Small intestine (tissue), 7 donors: ENCODE measurements at regions not wholly inside any gene's neighbourhood (a gene's known extent, or its start where the extent isn't known, plus 50 kb on each side); places are given as distances from the start of the nearest gene placed in this dataset.

Source experiments
- DNase-seq, 2 donors: peaks; one replicate each; pipeline versions ENCODE4 v3.0.0 to v3.0.0-alpha.2; 2013
- FAIRE-seq: peaks from 2 replicates; lab custom pipeline; 2012; peaks lifted over from hg19 to GRCh38; lab: Jason Lieb, UNC
- H3K27ac ChIP-seq, 3 donors: one replicate each; pipeline ENCODE4 v1.5.1; 2013; ENCODE audit warnings: low read length in 2 of 3, mild to moderate bottlenecking in 2 of 3, control low read depth in 1 of 3, inconsistent platforms in 1 of 3, low read depth in 1 of 3, moderate library complexity in 1 of 3
- H3K27me3 ChIP-seq, 3 donors: one replicate each; pipeline ENCODE4 v1.6.1; 2013; ENCODE audit warnings: low read length in 3 of 3, inconsistent platforms in 1 of 3; ENCODE audit not compliant: control insufficient read depth in 3 of 3, insufficient read depth in 3 of 3
- H3K36me3 ChIP-seq, 3 donors: one replicate each; pipeline ENCODE4 v1.6.1; 2013; ENCODE audit warnings: low read length in 3 of 3, inconsistent platforms in 1 of 3, low read depth in 1 of 3, mild to moderate bottlenecking in 1 of 3, moderate library complexity in 1 of 3; ENCODE audit not compliant: control insufficient read depth in 3 of 3, insufficient read depth in 2 of 3
- H3K4me1 ChIP-seq, 3 donors: one replicate each; pipeline ENCODE4 v1.6.1; 2013; ENCODE audit warnings: low read length in 2 of 3, inconsistent platforms in 1 of 3, low read depth in 1 of 3, mild to moderate bottlenecking in 1 of 3, moderate library complexity in 1 of 3; ENCODE audit not compliant: control insufficient read depth in 3 of 3, insufficient read depth in 2 of 3
- H3K4me3 ChIP-seq, 3 donors: one replicate each; pipeline ENCODE4 v1.5.1; 2013; ENCODE audit warnings: low read length in 3 of 3, control low read depth in 1 of 3, inconsistent platforms in 1 of 3, low read depth in 1 of 3, mild to moderate bottlenecking in 1 of 3, moderate library complexity in 1 of 3
- H3K9me3 ChIP-seq, 2 donors: one replicate each; pipeline ENCODE4 v1.6.1; 2013; ENCODE audit warnings: low read depth in 1 of 2, low read length in 1 of 2; ENCODE audit not compliant: control insufficient read depth in 2 of 2, insufficient read depth in 1 of 2
- WGBS, 3 donors: extraction: QIAGEN DNeasy Blood & Tissue Kit; methylation state at CpG; one replicate each; pipeline ENCODE4 v1.1.7; 2013; 5-methylcytosine and 5-hydroxymethylcytosine counted together
- donor health status: healthy with polysubstance abuse.
- donor health status: control.
- donor health status: control.
- donor health status: Bipolar disorder and iron deficiency.
- donor health status: healthy.

DNA sequence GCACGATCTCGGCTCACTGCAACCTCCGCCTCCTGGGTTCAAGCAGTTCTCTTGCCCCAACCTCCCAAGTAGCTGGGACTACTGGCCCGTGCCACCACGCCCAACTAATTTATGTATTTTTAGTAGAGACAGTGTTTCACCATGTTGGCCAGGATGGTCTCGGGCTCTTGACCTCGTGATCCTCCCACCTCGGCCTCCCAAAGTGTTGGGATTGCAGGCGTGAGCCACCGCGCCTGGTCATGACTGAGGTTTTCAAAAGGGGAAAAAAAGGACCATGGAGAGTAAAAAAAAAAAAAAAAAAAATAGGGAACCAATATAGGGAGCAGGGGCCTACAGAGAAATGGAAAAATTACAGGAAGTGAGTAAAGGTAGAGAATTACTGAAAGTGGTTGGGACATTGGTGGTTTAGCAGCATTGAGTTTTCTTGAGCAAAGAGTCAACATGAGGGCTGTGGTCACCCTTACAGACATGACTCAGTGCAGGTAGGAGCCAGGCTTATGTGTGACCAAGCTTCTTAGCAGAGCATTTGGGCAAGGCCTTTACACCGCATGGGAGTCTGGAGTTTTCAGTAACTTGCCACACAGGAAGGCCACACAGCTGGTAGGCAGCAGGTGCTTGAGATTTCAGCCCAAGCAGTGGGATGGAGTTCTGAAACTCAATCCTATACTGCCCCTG, 447.3 kb downstream of the HS3ST3B1 start:
- FAIRE-seq (no peak), DNase-seq (no peak)
- H3K27ac ChIP-seq = no peak overlapping the region
- H3K27me3 ChIP-seq = no peaks in the 10 kb centered on the region
- 84 to 90% (median 89%) methylated on average over 12 of the region's 12 CpGs for WGBS, 3 donors
- H3K36me3 ChIP-seq = no peaks in the 10 kb centered on the region
- no peak overlapping the region for H3K4me3 ChIP-seq
- no peaks in the 10 kb centered on the region for H3K9me3 ChIP-seq
- no peaks in the 10 kb centered on the region for H3K4me1 ChIP-seq

DNA sequence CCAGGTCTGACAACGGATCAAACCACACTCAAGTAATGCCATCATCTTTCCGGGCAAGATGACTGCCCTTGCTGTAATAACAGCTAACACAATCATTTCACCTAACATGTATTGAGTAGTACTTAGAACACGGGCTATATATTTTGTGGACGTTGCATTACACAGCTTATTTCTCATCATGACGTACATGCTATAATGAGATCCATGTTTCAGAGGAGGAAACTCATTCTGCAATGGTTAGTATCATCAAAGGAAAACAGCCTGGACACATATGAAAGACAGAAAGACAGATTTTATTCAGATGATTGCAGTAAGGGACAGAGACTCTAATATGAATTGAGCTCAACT, 446.7 kb downstream of the HS3ST3B1 start:
- Histone ChIP-seq H3K27me3 (no peaks in the 10 kb centered on the region), H3K9me3 (no peaks in the 10 kb centered on the region), H3K4me3 (no peak overlapping the region), H3K27ac (no peak overlapping the region), H3K36me3 (no peaks in the 10 kb centered on the region), H3K4me1 (no peaks in the 10 kb centered on the region)
- WGBS, 3 donors = 85 to 92% (median 91%) methylated on average over 5 of the region's 5 CpGs
- no peak for FAIRE-seq
- no peak for DNase-seq

DNA sequence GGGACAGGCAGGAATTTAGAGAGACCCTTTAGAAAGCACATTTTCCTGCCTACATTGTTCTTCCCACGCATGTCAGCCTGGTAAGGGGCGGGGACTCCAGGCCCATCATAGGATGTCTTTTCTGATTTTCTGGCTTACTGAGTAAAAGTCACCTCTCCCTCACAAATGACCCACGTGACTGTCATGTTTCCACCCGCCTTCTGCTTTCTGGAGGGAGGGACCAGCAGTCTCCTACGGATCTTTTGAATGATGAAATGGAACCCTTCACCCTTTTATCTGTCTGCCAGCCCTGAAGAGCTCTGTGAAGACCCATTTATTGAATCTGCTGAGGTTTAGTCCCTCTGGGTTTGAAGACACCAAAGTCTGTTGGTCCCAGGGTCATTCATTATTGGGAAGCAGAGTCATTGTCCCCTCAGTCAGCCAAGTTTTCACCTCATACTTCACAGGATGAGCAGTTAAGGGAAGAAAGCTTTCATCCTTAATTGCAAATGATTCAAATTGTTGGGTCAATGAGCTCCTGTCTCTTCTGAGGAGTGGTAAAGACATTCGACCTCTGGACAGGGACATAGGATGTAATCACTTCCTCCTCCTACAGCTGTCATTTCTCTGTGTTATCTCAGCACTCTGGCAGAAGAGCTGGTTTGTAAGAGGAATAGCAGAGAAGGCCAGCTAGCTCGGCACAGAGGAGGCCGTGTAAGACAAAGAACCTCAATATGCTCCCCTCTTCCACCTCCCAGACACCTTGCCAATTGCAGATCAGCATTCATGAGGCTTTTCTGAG, 446.1 kb downstream of the HS3ST3B1 start:
- Histone ChIP-seq H3K36me3 (no peaks in the 10 kb centered on the region), H3K27ac (no peak overlapping the region), H3K27me3 (no peaks in the 10 kb centered on the region), H3K9me3 (no peaks in the 10 kb centered on the region), H3K4me1 (no peaks in the 10 kb centered on the region), H3K4me3 (no peak overlapping the region)
- FAIRE-seq = no peak
- WGBS, 3 donors = 62 to 71% (median 63%) methylated on average over 8 of the region's 8 CpGs
- DNase-seq = no peak

DNA sequence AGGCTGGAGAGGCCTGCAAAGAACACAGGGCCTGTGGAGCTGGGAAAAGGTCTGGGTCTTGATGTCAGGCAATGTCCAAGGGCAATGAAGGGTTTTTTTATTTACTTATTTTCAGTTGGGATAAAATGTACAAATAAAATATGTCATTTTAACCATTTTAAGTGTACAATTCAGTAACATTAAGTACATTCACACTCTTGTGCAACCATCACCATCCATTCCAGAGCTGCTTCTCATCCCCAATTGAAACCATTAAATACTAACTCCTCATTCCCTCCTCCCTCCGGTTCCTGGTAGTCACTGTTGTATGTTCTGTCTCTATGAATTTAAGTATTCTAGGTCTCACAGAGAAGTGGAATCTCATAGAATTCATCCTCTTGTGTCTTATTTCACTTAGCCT, 444.7 kb downstream of the HS3ST3B1 start:
- DNase-seq (no peak), FAIRE-seq (no peak)
- Histone ChIP-seq H3K9me3 (no peaks in the 10 kb centered on the region), H3K4me3 (no peak overlapping the region), H3K27me3 (no peaks in the 10 kb centered on the region), H3K4me1 (no peaks in the 10 kb centered on the region), H3K27ac (no peak overlapping the region), H3K36me3 (no peaks in the 10 kb centered on the region)
- 87 to 97% (median 90%) methylated on average over 1 of the region's 1 CpG for WGBS, 3 donors

DNA sequence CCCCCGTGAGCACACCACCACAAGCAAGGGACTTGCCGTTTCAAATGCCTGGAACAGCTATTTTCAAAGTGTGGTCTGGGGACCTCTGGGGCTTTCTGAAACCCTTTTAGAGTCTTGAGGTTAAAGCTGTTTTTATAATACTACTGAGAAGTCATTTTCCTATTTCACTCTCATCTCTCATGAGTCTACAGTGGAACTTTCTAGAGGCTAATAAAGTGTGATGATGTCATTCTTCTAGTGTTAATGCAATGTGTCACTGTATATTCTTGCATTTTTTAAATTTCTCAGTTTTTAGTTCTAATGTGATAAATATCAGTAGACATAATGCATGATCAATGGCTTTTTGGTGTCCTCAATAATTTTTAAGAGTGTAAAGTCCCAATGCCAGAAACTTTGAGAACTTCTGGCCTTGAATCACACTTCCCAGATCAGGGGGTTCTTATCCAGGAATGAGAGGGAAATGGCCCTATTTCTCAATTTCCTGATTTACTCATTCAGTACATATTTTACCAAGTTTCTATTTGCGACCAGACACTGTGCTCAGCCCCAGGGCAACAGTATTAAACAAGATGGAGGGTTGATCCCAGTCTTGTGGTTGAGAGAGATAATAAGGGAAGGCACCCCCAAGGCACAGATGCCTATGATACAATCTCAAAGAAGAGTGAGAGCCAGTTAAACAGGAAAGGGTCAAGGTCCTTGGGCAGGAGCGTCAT, 444.0 kb downstream of the HS3ST3B1 start:
- H3K4me1 ChIP-seq = no peaks in the 10 kb centered on the region
- H3K36me3 ChIP-seq = no peaks in the 10 kb centered on the region
- H3K9me3 ChIP-seq = no peaks in the 10 kb centered on the region
- H3K4me3 ChIP-seq = no peak overlapping the region
- no peak overlapping the region for H3K27ac ChIP-seq
- no peak for FAIRE-seq
- no peak for DNase-seq
- H3K27me3 ChIP-seq = no peaks in the 10 kb centered on the region
- WGBS, 3 donors = 74 to 85% (median 80%) methylated on average over 4 of the region's 4 CpGs

DNA sequence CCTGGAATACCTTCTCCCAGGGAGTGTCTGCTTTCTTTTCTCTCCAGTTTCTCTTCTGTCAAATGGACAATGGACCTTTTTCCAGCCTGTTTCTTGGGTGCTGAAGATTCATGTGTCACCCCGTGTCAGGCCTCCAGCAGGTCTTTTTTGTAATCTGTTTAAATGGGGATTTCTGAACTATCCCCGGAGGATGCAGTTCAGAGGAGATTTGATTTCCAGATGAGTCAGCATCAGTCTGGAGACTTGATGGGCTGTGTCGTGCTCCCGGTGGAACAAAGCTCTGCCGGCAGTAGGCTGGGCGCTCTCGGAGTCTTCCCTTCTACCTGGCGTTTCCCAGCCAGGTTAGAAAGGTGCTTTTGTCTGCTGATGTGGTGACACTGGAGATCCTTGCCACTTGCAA, 440.6 kb downstream of the HS3ST3B1 start:
- 78 to 85% (median 81%) methylated on average over 8 of the region's 8 CpGs for WGBS, 3 donors
- no peak overlapping the region for H3K4me3 ChIP-seq
- no peak for FAIRE-seq

DNA sequence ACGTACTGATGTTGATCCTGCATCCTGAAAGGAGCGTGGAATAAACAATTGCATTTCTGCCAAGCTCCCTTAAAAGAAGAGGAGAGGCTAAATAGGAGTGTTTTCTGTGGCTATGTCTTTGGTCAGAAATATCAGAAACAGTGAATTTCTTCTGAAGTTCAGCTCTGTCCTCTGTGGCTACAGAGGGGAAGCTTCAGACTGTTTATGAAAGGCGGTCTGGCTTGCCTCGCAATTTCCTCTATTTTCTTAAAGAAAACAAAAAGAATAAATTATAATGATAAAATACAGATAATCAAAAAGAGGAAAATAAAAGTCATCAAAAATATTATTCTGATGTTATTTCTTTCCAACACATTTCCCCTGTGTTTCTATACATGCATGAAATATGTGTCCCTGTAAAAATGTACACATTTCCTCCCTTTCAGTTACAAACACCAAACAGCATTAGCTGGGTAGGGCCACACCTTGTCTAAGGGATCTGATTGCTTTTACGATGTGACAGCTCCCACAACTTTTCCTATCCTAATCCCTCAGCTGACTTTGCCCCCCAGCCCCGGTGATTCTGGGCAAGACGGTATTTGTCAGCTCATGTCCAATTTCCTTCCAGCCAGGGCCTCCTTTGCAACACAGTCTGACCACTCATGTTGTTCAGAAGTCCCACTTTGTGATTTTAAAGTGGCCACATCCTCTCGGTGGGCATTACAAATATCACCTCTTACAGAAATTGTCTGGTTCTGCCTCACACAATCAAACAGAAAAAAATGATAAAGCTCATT, 439.0 kb downstream of the HS3ST3B1 start:
- Histone ChIP-seq H3K4me1 (no peaks in the 10 kb centered on the region), H3K27ac (no peak overlapping the region), H3K9me3 (no peaks in the 10 kb centered on the region), H3K4me3 (no peak overlapping the region), H3K36me3 (no peaks in the 10 kb centered on the region), H3K27me3 (no peaks in the 10 kb centered on the region)
- WGBS, 3 donors = 55 to 60% (median 56%) methylated on average over 8 of the region's 8 CpGs
- FAIRE-seq (no peak), DNase-seq (no peak)

More for the DNA sequence above, 440.6 kb downstream of the HS3ST3B1 start:
- DNase-seq = no peak
- no peak overlapping the region for H3K27ac ChIP-seq
- no peaks in the 10 kb centered on the region for H3K36me3 ChIP-seq
- H3K27me3 ChIP-seq = no peaks in the 10 kb centered on the region
- H3K9me3 ChIP-seq = no peaks in the 10 kb centered on the region
- H3K4me1 ChIP-seq = no peaks in the 10 kb centered on the region

DNA sequence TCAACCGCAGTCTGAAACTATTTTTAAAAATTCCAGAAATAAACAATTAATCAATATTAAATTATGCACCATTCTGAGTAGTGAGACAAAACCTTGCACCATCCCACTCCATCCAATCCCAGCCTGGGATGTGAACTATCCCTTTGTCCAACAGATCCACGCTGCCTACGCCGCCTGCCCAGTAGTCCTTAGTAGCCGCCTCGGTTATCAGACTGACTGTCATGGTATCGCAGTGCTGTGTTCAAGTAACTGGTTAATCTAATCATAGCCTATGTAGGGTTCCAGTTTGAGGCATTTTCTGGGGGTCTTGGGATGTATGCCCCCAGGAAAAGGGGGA, 437.7 kb downstream of the HS3ST3B1 start:
- no peaks in the 10 kb centered on the region for H3K27me3 ChIP-seq
- no peaks in the 10 kb centered on the region for H3K4me1 ChIP-seq
- H3K9me3 ChIP-seq = no peaks in the 10 kb centered on the region
- 91 to 93% (median 92%) methylated on average over 7 of the region's 7 CpGs for WGBS, 3 donors
- no peaks in the 10 kb centered on the region for H3K36me3 ChIP-seq
- peak overlapping the region in 1 of 3 donors; percentile 48 for H3K27ac ChIP-seq
- H3K4me3 ChIP-seq = no peak overlapping the region
- FAIRE-seq (no peak), DNase-seq (no peak)
